GM20000 (cell line): ENCODE measurements at regions not wholly inside any gene's neighbourhood (a gene's known extent, or its start where the extent isn't known, plus 50 kb on each side); places are given as distances from the start of the nearest gene placed in this dataset.

ENCODE experiments used
- DNase-seq: peaks from one replicate; pipeline ENCODE4 v3.0.0; 2012; ENCODE audit warnings: low spot score
- TF ChIP-seq, protein P1 (sequence below): IDR thresholded peaks from 2 replicates; pipeline ENCODE4 v1.5.1; 2012; ENCODE audit warnings: mild to moderate bottlenecking, control low read depth; ENCODE audit errors: extremely low read depth, missing control alignments

DNA sequence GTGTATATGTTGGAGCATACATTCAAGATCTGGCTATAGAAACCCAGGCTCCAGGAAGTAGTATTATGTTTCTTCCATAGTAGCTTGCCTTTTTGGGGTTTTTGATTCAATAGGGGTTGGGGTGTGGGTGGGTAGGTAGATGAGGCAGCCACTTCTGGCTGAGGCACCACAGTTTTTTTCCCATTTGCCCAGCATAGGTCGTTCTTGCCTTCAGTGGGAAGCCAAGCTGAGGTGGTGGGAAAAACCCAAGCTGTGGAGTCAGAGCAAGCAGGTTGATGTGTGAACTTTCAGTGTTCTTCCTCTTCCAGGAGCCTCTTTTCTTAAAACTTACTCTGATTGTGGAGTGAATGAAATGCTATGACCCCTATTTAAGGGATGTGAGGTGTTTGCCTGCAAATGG lies 67.0 kb upstream of the RPS6KA3 start:
- no peak for DNase-seq
- TF ChIP-seq, protein P1, sequence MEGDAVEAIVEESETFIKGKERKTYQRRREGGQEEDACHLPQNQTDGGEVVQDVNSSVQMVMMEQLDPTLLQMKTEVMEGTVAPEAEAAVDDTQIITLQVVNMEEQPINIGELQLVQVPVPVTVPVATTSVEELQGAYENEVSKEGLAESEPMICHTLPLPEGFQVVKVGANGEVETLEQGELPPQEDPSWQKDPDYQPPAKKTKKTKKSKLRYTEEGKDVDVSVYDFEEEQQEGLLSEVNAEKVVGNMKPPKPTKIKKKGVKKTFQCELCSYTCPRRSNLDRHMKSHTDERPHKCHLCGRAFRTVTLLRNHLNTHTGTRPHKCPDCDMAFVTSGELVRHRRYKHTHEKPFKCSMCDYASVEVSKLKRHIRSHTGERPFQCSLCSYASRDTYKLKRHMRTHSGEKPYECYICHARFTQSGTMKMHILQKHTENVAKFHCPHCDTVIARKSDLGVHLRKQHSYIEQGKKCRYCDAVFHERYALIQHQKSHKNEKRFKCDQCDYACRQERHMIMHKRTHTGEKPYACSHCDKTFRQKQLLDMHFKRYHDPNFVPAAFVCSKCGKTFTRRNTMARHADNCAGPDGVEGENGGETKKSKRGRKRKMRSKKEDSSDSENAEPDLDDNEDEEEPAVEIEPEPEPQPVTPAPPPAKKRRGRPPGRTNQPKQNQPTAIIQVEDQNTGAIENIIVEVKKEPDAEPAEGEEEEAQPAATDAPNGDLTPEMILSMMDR, result no peak

DNA sequence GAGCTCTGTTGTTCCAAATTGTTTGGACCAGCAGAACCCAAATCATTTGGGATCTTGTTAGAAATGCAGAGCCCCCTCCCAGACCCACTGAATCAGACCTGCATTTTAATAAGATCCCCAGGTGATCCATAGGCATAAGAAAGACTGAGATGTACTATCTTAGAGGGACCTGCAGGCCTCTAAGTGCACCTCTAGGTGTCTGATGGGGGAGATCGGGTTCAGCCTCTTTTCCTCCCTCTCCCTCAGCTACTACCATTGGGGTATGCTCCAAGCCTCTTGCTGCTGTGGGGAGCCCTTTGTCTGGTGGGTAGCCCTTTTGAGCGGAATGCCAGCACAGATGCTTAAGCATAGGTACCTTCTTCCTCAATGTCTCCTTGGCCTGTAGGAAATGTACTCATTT lies 63.8 kb upstream of the RPS6KA3 start:
- TF ChIP-seq, protein P1, result no peak
- DNase-seq, result no peak

DNA sequence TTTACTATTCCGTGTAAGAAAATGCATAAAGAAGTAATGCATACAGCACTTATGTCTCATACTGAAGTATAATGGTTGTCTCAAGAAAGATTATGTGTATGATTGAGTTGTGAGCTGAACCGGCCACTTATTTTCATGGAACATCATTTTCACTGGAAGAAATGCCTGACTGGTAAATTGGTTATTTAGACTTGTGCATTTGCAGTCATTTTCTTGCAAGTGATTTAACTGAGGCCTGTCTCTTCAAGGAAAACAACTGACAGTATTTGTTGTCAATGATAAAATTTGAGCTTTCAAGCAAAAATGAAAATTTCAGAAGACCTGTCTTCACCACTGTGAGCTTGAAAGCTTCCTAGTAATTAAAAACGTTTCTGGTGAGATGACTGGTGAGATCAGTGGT lies 62.7 kb upstream of the RPS6KA3 start:
- no peak for DNase-seq
- TF ChIP-seq, protein P1, result no peak

DNA sequence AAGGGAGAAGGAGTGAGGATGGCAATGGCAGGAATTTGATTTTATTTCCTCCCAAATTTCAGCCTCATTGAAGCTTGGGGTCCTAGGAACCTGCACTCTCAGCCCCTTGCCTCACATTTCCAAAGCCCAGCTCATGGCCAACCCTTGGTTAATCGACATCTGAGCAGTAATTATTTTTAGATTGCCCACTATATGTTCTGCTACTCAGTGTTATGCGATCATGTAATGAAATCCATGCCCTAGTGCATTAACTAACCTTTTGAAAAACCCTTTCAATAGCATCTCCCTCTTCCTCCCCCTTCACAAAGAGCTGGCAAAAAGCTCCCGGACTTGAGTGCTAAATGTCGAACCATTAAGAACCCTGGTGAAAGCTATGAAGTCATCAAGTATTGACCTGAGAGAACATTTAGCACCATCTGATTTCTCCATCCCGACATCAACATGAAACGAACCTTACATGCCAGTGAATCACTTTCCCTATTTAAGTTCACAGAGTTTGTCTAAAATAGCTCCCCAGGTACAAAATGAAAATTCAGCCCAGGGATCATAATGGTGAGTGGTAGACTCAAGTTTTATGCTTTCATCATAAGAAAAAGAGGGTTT lies 59.2 kb upstream of the RPS6KA3 start:
- TF ChIP-seq, protein P1, result no peak
- DNase-seq, result no peak

DNA sequence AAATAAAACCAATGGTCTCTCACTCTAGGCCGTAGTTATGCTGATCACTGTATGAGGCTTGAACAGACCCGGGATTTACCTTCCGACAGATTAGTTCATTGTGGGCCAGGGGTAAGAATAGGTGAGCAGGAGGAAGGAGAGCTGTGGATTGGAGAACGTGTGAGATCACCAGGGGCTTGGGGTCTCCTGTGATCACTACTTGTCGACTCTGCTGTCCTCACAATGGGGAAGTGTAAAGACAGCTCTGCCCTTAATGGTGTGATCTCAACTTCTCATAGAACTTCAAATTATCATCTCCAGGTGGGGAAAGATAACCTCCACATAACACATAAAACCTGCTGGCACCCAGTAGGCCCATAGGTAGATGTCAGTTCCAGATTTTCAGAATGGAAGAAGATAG lies 56.2 kb upstream of the RPS6KA3 start:
- no peak for DNase-seq
- TF ChIP-seq, protein P1, result no peak

DNA sequence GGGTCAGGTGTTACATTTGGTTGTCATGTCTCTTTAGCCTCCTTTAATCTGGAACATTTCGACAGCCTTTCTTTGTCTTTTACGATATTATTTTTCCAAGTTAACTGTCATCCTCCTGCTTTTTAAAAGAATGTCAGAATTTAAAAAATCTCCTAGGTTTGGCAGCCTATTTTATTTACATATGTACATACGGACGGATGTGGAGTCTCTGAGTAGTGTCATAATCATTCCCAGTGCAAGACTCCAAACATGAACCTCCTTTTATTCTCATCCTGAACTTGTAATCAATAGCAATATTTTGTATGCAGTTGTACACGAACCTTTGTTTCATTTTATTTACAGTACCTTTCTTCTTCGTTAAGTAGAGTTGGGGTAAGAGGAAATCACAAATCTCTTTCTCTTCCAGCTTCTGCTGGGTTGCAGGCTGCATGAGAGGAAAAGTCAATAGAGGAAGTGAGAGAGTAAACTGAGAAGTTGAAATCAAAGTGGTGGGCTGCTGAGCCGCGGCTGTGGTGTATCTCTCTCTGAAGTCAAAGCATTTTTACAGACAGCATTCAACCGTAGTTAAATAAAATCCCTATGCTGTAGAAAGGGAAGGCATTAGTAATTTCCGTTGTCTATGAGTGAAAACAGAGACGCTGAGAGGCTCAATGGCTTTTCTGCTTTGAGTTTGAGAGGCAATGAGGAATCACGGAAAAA lies 53.9 kb upstream of the RPS6KA3 start:
- DNase-seq, result peak; percentile 25
- TF ChIP-seq, protein P1, result no peak

DNA sequence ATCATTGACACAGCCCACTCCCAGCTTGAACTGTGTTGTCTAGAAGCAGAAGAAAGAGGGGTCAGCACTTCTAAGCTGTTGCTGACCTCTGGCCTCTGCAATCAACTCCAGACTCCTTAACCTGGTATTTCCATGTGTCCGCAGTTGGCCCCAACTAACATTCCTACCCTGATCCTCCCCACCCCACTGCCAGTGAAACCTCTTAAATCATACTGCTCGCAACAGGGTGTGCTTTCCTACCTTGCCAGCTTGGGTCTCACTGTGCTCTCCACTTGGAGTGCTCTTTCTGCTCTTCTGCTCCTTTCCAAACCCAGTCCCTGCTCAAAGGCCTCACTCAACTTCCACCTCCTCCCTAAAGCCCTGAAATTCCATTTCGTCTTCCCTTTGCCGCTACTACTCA lies 52.3 kb upstream of the RPS6KA3 start:
- DNase-seq, result no peak
- TF ChIP-seq, protein P1, result no peak
